Thyroid gland (tissue), 4 donors: ENCODE measurements at regions not wholly inside any gene's neighbourhood (a gene's known extent, or its start where the extent isn't known, plus 50 kb on each side); places are given as distances from the start of the nearest gene placed in this dataset.

Experiments
- DNase-seq, 2 donors: peaks; one replicate each; pipeline ENCODE4 v3.0.0-alpha.2; 2019
- H3K27ac ChIP-seq, 3 donors: fragments of 200-600 bp; sonication (generic); 1 replicate in 2 of 3; 2 replicates in 1 of 3; pipeline ENCODE4 v1.5.1; 2016 to 2019; ENCODE audit warnings: mild to moderate bottlenecking in 1 of 3, moderate library complexity in 1 of 3
- H3K27me3 ChIP-seq: fragments of 200-600 bp; sonication (generic); one replicate; pipeline ENCODE4 v1.5.1; 2019
- H3K36me3 ChIP-seq, 2 donors: fragments of 200-600 bp; sonication (generic); one replicate each; pipeline ENCODE4 v1.5.1; 2016 to 2019
- H3K4me1 ChIP-seq, 2 donors: fragments of 200-600 bp; sonication (generic); one replicate each; pipeline ENCODE4 v1.5.1; 2017 to 2019
- H3K4me3 ChIP-seq, 3 donors: fragments of 200-600 bp; sonication (generic); replicated peaks in 1 of 3; 1 replicate in 2 of 3; 2 replicates in 1 of 3; pipeline ENCODE4 v1.5.1; 2016; ENCODE audit warnings: mild to moderate bottlenecking in 1 of 3
- H3K9me3 ChIP-seq: fragments of 200-600 bp; sonication (generic); one replicate; pipeline ENCODE4 v1.5.1; 2017
- CTCF ChIP-seq, 6 experiments: fragments of 200-600 bp in 3 of 6; fragments of 450-650 bp in 3 of 6; sonication (generic) in 3 of 6; IDR thresholded peaks; one replicate each; pipeline ENCODE4 v1.5.1; 2016 to 2019; ENCODE audit warnings: antibody characterized with exemption in 6 of 6, mild to moderate bottlenecking in 2 of 6, inconsistent platforms in 1 of 6, moderate library complexity in 1 of 6
- POLR2A ChIP-seq, 2 donors: fragments of 450-650 bp; IDR thresholded peaks; one replicate each; pipeline ENCODE4 v1.6.1; 2017; ENCODE audit warnings: antibody characterized with exemption in 2 of 2, mild to moderate bottlenecking in 2 of 2, moderate library complexity in 1 of 2
- WGBS, 2 donors: methylation state at CpG; one replicate each; pipeline ENCODE4 v1.1.5; 2017; 5-methylcytosine and 5-hydroxymethylcytosine counted together
- intact Hi-C: fragments of 100-400 bp; cut with DNase I; formaldehyde crosslinking; loops from one replicate; pipeline ENCODE4 v1.15.1; 2023

GRCh38 chr5:105739732-105740131 lies 1931.0 kb downstream of the EFNA5 start:
- no peak for DNase-seq
- Histone ChIP-seq H3K27me3 (no peaks in the 10 kb centered on the region), H3K27ac (no peak overlapping the region), H3K4me1 (no peaks in the 10 kb centered on the region), H3K9me3 (no peaks in the 10 kb centered on the region), H3K36me3 (no peaks in the 10 kb centered on the region), H3K4me3 (no peak overlapping the region)
- no peak for TF ChIP-seq CTCF (IDR thresholded peaks at IDR 0.05)
- TF ChIP-seq POLR2A (IDR thresholded peaks at IDR 0.05): no peak
- intact Hi-C loops: no loop called here

DNA sequence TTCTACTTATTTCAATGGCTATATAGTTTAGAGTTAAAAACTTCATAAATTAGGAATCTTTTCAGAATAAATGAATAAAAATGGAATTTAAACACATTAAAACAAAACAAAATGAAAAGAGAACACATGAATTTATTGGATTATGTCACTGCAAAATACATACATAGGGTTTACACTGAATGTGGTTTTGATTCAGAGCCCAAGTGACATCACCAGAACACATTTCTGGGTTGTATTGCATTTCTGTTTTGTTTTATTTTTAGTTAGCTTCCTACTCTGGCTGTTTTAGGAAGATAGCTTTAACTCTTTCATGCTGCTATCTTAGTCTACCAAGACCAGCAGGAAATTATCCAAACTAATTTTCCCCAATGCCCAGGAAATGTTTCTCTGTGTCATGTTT lies 1935.0 kb downstream of the EFNA5 start:
- Histone ChIP-seq H3K27me3 (no peaks in the 10 kb centered on the region), H3K27ac (no peak overlapping the region), H3K9me3 (no peaks in the 10 kb centered on the region), H3K4me1 (no peaks in the 10 kb centered on the region), H3K36me3 (no peaks in the 10 kb centered on the region), H3K4me3 (no peak overlapping the region)
- DNase-seq: no peak
- intact Hi-C loops: no loop called here
- TF ChIP-seq CTCF (IDR thresholded peaks at IDR 0.05) (no peak), POLR2A (IDR thresholded peaks at IDR 0.05) (no peak)

DNA sequence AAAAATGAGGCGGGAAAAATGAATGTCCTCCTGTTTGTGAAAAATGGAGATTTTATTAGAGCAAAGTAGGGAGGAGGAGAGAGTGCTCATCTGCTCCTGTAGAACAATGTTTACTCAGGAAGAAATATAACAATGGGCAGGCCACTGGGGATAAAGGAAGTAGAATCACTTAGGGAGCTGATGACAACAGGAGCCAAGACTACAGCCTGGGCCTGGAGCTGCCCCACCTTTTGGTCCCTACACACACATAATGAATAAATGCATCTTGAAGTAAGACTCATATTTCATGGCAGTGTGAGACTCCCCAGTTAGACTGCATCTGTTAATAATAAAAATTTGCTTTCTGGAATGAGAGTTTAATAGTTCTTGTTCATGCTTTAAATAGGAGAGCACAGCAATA lies 1939.8 kb downstream of the EFNA5 start:
- 81 to 82% methylated on average over 1 of the region's 1 CpG for WGBS, 2 donors
- no peak overlapping the region for H3K4me3 ChIP-seq
- H3K4me1 ChIP-seq: no peaks in the 10 kb centered on the region
- H3K9me3 ChIP-seq: no peaks in the 10 kb centered on the region
- no peaks in the 10 kb centered on the region for H3K27me3 ChIP-seq
- intact Hi-C loops: no loop called here
- no peak for DNase-seq
- no peak overlapping the region for H3K27ac ChIP-seq
- H3K36me3 ChIP-seq: no peaks in the 10 kb centered on the region
- TF ChIP-seq CTCF (IDR thresholded peaks at IDR 0.05): no peak
- no peak for TF ChIP-seq POLR2A (IDR thresholded peaks at IDR 0.05)

DNA sequence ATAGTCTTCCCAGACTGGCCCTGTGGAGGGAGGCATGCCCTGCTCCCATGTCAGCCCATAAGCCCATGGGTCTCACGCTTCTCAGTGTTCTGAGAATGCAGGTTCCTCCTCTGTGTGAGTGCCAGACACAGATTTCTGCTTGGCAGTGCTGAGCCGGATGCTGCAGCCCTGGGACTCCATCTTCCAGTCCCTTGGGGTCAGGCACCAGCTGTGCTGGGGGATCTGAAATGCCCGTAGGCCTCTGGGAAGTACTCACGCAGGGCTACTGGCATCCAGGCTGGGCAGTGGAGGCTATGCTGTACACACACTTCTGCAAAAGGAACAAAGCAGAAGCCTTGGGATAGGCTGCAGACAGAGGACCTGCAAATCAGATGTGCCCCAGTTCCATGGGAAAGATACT lies 1944.6 kb downstream of the EFNA5 start:
- no peaks in the 10 kb centered on the region for H3K4me1 ChIP-seq
- no peaks in the 10 kb centered on the region for H3K36me3 ChIP-seq
- intact Hi-C loops: no loop called here
- WGBS, 2 donors: 95 to 97% methylated on average over 4 of the region's 4 CpGs
- H3K9me3 ChIP-seq: no peaks in the 10 kb centered on the region
- H3K27ac ChIP-seq: no peak overlapping the region
- TF ChIP-seq CTCF (IDR thresholded peaks at IDR 0.05) (no peak), POLR2A (IDR thresholded peaks at IDR 0.05) (no peak)
- no peaks in the 10 kb centered on the region for H3K27me3 ChIP-seq
- no peak for DNase-seq
- no peak overlapping the region for H3K4me3 ChIP-seq

GRCh38 chr5:105708442-105708841 lies 1962.3 kb downstream of the EFNA5 start:
- Histone ChIP-seq H3K27ac (no peak overlapping the region), H3K27me3 (no peaks in the 10 kb centered on the region), H3K36me3 (no peaks in the 10 kb centered on the region), H3K9me3 (no peaks in the 10 kb centered on the region), H3K4me3 (no peak overlapping the region), H3K4me1 (no peaks in the 10 kb centered on the region)
- TF ChIP-seq POLR2A (IDR thresholded peaks at IDR 0.05) (no peak), CTCF (IDR thresholded peaks at IDR 0.05) (no peak)
- intact Hi-C loops: no loop called here
- WGBS, 2 donors: 78 to 84% methylated on average over 1 of the region's 1 CpG
- DNase-seq: no peak
